ENCODE measurements at regions not wholly inside any gene's neighbourhood (a gene's known extent, or its start where the extent isn't known, plus 50 kb on each side); places are given as distances from the start of the nearest gene placed in this dataset.

DNA sequence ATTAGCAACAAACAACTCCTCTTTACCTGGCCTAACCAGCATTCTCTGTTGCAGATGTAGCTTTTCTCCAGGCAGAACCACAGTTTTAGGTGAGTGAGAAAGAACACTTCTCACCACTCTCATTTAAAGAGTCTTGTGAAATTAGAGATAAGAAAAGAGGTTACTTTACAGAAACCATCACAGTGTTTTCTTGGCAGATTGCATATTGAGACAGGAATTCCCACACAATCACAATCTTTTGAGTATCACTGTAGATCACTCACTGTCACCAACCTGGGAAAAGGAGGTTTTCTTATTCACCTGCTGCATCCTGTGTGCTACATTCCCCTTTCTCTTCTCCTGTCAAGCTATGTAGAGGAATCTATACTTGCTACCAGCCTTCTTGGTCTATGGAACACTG is 574.6 kb downstream of the SLC4A3 start:
- DNase-seq = no peak

DNA sequence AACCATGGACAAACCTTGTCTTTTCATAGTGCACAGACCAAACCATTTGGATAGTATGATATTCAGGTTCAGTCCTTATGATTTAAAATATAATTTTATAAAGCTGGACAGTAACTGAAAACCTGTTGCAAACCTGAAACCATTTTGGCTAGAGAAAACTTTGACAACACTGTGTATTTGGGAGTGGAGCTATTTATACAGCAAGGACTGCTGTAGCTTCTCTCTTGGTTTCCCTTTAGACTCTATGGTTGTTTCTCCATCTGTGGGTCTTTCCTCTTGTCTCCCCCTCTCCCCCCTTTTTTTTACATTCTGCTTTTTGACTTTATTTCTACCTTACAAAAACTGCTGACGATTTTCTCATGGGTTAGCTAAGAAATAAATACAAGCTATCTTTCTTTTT is 581.7 kb downstream of the SLC4A3 start:
- DNase-seq = no peak

DNA sequence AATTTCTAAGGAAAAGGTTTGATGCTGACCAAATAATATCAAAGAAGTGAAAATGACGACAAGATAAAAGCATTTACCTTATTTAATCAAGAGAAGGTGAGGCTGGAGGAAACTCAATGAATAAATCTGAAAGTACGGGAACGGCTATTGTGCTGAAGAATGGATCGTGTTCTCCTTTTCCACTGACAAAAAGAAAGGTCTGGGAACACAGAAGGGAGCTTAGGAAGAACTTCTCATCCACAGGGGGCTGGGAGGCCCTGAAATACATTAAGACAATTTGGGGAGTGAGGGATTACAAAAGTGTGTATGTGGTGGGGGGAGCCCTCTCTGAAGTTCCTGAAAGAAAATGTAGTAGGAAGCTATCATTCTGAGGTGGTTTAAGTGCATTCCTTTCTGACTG is 582.3 kb downstream of the SLC4A3 start:
- DNase-seq = no peak

DNA sequence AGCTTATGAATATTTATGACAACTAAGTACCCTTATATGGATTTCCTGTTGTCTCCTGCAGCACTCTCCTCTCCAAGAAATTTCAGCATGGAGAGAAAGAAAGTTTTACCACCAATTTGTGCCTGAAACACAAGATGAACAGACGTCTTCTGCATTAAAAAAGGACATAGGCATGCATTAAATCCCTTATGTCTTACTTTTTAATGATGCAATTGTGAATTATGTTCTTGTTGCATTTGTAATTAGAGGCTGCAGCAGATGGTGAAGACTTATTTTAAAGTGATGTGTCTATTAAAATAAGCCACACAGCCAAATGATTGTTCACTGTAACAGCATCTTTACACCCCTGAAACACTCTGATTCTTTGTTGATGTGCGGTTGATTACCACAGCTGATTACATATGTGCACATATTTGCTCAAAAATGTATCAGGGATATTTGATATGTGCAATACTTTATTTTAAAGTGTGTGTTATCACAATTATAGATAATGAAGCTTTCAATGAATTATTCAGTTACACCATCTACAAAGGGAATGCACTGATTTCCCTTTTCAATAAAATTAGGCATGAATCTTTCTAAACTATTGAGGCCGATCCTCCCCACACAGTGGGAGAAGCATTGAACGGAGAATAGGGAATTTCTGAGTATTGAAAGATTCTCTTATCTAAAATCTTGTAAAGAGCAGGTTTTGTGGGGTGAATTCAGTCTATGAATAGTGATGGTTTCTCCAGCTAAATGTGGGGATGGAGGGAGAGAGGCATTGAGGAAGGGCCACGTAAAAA is 585.1 kb downstream of the SLC4A3 start:
- no peak for DNase-seq

DNA sequence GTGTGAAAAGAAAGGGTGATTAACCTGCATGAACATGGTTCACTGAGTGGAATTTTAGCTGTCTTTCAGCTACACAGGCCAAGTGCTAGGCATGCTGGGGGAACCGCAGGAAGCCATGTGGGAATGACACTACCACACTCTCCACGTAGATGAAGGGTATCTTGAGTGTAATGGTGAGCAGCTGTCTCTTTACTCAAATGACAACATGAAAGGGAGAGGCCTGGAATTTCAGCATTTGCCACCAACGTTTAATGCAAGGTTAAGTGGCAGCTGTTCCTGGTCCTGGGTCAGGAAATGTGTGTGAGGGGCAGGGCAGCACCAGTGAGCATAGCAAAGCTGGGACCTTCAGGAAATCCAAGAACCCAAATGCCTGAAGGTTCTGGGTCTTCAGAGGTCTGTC is 588.4 kb downstream of the SLC4A3 start:
- DNase-seq = no peak

DNA sequence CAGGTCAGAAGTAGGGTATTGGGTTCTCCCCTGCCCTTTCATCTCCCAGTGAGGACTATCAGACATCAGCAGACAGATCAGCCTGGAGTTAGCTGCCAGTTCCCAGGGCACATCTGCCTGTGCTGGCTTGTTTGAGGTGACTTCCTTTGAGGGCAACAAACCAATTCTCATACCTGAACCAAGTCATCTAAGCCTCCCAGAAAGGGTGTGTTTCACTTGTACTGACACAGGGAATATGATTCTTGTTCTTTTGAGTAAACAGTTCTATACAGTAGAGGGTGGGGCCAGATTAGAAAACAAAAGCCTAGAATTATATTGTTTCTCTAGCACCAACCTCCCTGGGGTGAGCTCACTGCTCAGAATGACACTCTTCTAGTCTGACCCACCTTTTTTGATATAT is 591.9 kb downstream of the SLC4A3 start:
- no peak for DNase-seq

GRCh38 chr2:220220009-220220408 is 592.6 kb downstream of the SLC4A3 start:
- no peak for DNase-seq

- no peak for DNase-seq
Observed at GRCh38 chr2:220221992-220222391, 594.6 kb downstream of the SLC4A3 start.

GRCh38 chr2:220224691-220225543 is 597.5 kb downstream of the SLC4A3 start:
- DNase-seq = peak in 3 of 56 donors; percentile 2 to 6 (median 4)

GRCh38 chr2:220226076-220226475 is 598.6 kb downstream of the SLC4A3 start:
- DNase-seq = no peak

GRCh38 chr2:220226546-220226945 is 599.1 kb downstream of the SLC4A3 start:
- DNase-seq = no peak

DNA sequence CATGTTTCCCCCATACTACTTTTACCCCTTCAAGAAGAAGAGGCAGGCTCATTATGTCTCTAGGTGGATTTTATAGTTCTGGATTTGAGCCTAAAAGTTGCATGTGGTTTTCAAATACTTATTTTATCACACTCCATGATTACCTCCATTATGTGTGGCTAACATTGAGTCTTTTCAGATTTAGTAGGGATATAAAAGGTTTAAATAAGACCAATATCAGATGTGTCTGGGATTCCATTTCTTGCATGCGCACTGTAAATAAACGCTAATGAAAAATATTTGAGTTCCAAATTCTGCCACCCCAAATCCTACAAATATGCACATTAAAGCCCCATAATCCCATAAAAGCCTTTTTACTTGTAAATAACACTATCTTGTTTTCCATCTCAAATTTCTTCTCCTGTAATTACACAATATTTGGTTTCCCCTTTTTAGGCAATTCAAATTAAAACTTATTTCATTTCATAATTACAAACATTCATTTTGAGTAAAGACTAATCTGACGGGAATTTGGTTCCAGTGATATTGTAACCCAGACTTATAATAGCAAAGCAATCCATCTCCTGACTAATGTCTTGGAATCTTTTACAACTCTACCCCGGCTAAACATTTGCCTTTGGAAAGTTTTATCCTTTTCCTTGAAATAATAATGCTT is 600.0 kb downstream of the SLC4A3 start:
- no peak for DNase-seq

- no peak for DNase-seq
Observed at GRCh38 chr2:220228310-220229006, 601.0 kb downstream of the SLC4A3 start.

GRCh38 chr2:220240641-220241040 is 613.2 kb downstream of the SLC4A3 start:
- peak in 3 of 56 donors; percentile 0 to 22 (median 2) for DNase-seq

GRCh38 chr2:220241423-220241822 is 614.0 kb downstream of the SLC4A3 start:
- DNase-seq = no peak

- no peak for DNase-seq
Observed at GRCh38 chr2:220243571-220243970, 616.1 kb downstream of the SLC4A3 start.

- DNase-seq = no peak
Observed at GRCh38 chr2:220246386-220246785, 619.0 kb downstream of the SLC4A3 start.

DNA sequence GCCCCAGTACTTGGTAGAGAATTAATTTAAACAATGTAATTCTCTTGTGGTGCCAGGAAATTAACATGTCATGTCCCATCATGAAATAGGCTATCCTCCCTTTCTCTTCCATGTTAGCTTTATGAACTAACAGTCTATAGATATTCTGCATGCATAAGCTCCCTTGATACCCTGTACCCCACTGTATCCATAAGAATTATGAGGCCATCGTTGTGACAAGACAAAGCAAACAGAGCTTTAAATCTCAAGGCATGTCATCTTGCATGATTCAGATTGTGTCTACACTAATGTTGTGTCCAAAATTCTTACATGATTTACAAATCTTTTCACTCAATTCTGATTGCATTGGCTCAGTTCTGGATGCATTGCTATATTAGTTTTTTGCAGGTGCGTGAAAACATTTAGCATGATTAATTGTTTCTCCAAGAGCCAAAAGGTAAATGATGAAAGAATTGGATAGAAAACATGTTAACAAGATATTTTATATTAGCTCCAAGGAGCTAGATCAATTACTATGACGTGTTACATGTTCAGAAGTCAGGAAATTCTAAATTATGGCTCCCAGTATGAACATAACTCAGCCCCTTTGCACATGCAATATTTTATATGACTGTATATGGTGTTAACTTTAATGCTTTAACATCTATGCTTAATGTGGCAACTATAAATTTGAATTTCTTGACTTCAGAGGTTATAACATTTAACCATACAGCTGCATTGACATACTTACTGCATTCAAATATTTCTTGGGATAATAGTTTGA is 620.3 kb downstream of the SLC4A3 start:
- DNase-seq = no peak

- no peak for DNase-seq
Observed at GRCh38 chr2:220259662-220260061, 632.2 kb downstream of the SLC4A3 start.

- no peak for DNase-seq
Observed at GRCh38 chr2:220263300-220263699, 635.9 kb downstream of the SLC4A3 start.

GRCh38 chr2:220269367-220269766 is 641.9 kb downstream of the SLC4A3 start:
- no peak for DNase-seq
